H9 (cell line): ENCODE measurements at regions not wholly inside any gene's neighbourhood (a gene's known extent, or its start where the extent isn't known, plus 50 kb on each side); places are given as distances from the start of the nearest gene placed in this dataset.

Experiments
- DNase-seq: peaks from one replicate; pipeline ENCODE4 v3.0.0-alpha.2; 2017
- H2AFZ ChIP-seq: one replicate; pipeline ENCODE4 v1.6.1; 2013; ENCODE audit warnings: mild to moderate bottlenecking, low read length, control low read depth, moderate library complexity
- H2AK5ac ChIP-seq: 2 replicates; pipeline ENCODE4 v1.6.1; 2013; ENCODE audit warnings: low read length, control low read depth, mixed read lengths; ENCODE audit not compliant: insufficient read length
- H2BK120ac ChIP-seq: one replicate; pipeline ENCODE4 v1.6.1; 2013; ENCODE audit warnings: low read depth, mild to moderate bottlenecking, low read length, control low read depth, inconsistent platforms; ENCODE audit not compliant: poor library complexity, severe bottlenecking
- H2BK12ac ChIP-seq: 2 replicates; pipeline ENCODE4 v1.6.1; 2013; ENCODE audit warnings: low read length, control low read depth, mixed read lengths, low read depth; ENCODE audit not compliant: insufficient read length
- H2BK15ac ChIP-seq: 2 replicates; pipeline ENCODE4 v1.6.1; 2013; ENCODE audit warnings: low read depth, low read length, control low read depth
- H2BK20ac ChIP-seq: one replicate; pipeline ENCODE4 v1.6.1; 2013; ENCODE audit warnings: low read depth, mild to moderate bottlenecking, low read length, control low read depth, inconsistent platforms; ENCODE audit not compliant: poor library complexity, severe bottlenecking
- H2BK5ac ChIP-seq: 2 replicates; pipeline ENCODE4 v1.6.1; 2013; ENCODE audit warnings: low read length, control low read depth, mixed read lengths; ENCODE audit not compliant: insufficient read length
- H3K14ac ChIP-seq: 2 replicates; pipeline ENCODE4 v1.6.1; 2013; ENCODE audit warnings: low read length, control low read depth; ENCODE audit not compliant: insufficient read depth
- H3K18ac ChIP-seq: 2 replicates; pipeline ENCODE4 v1.6.1; 2013; ENCODE audit warnings: low read depth, mild to moderate bottlenecking, mixed read lengths, low read length, control low read depth; ENCODE audit not compliant: insufficient read length
- H3K23ac ChIP-seq: 2 replicates; pipeline ENCODE4 v1.6.1; 2013; ENCODE audit warnings: low read length, control low read depth, mixed read lengths, low read depth; ENCODE audit not compliant: insufficient read length
- H3K23me2 ChIP-seq: 2 replicates; pipeline ENCODE4 v1.6.1; 2013; ENCODE audit warnings: low read depth, mild to moderate bottlenecking, mixed read lengths, low read length, control low read depth; ENCODE audit not compliant: insufficient read length, poor library complexity, severe bottlenecking
- H3K27ac ChIP-seq: 2 replicates; pipeline ENCODE4 v1.5.1; 2013; ENCODE audit warnings: low read length, control low read depth, mixed read lengths, low read depth; ENCODE audit not compliant: insufficient read length
- H3K27me3 ChIP-seq: 2 replicates; pipeline ENCODE4 v1.6.1; 2013; ENCODE audit warnings: low read length, control low read depth, inconsistent platforms; ENCODE audit not compliant: insufficient read depth
- H3K4ac ChIP-seq: 2 replicates; pipeline ENCODE4 v1.6.1; 2013; ENCODE audit warnings: low read depth, mild to moderate bottlenecking, control low read depth, inconsistent platforms, low read length, moderate library complexity
- H3K4me1 ChIP-seq: 2 replicates; pipeline ENCODE4 v1.6.1; 2013; ENCODE audit warnings: low read length, control low read depth, inconsistent platforms; ENCODE audit not compliant: insufficient read depth
- H3K4me2 ChIP-seq: 2 replicates; pipeline ENCODE4 v1.6.1; 2013; ENCODE audit warnings: low read length, control low read depth, mixed read lengths; ENCODE audit not compliant: insufficient read length, insufficient read depth
- H3K56ac ChIP-seq: 2 replicates; pipeline ENCODE4 v1.6.1; 2013; ENCODE audit warnings: low read depth, mild to moderate bottlenecking, mixed read lengths, low read length, control low read depth; ENCODE audit not compliant: insufficient read length
- H3K79me1 ChIP-seq: 2 replicates; pipeline ENCODE4 v1.6.1; 2013; ENCODE audit warnings: low read depth, mild to moderate bottlenecking, moderate library complexity, low read length, control low read depth, inconsistent platforms; ENCODE audit not compliant: insufficient read depth, poor library complexity, severe bottlenecking
- H3K79me2 ChIP-seq: 2 replicates; pipeline ENCODE4 v1.6.1; 2013; ENCODE audit warnings: low read length, control low read depth, inconsistent platforms; ENCODE audit not compliant: insufficient read depth
- H3K9ac ChIP-seq: 2 replicates; pipeline ENCODE4 v1.6.1; 2013; ENCODE audit warnings: low read length, control low read depth, mixed read lengths; ENCODE audit not compliant: insufficient read length; ENCODE audit errors: extremely low read depth
- H3K9me3 ChIP-seq: one replicate; pipeline ENCODE4 v1.6.1; 2013; ENCODE audit warnings: low read depth, low read length, inconsistent platforms; ENCODE audit not compliant: control insufficient read depth
- H3T11ph ChIP-seq: one replicate; pipeline ENCODE4 v1.6.1; 2013; ENCODE audit warnings: mild to moderate bottlenecking, low read length, control low read depth, inconsistent platforms
- H4K20me1 ChIP-seq: one replicate; pipeline ENCODE4 v1.6.1; 2013; ENCODE audit not compliant: control insufficient read depth, insufficient read length, insufficient read depth
- H4K5ac ChIP-seq: 2 replicates; pipeline ENCODE4 v1.6.1; 2013; ENCODE audit warnings: low read depth, mild to moderate bottlenecking, mixed read lengths, low read length, control low read depth; ENCODE audit not compliant: insufficient read length
- H4K8ac ChIP-seq: replicated peaks from 2 replicates; pipeline ENCODE4 v1.6.1; 2013; ENCODE audit warnings: low read length, control low read depth, mixed read lengths, low read depth; ENCODE audit not compliant: insufficient read length
- H4K91ac ChIP-seq: 2 replicates; pipeline ENCODE4 v1.6.1; 2013; ENCODE audit warnings: low read depth, mild to moderate bottlenecking, moderate library complexity, mixed read lengths, low read length, control low read depth; ENCODE audit not compliant: insufficient read length
- H3K27ac Mint-ChIP-seq, 3 experiments: 2 replicates in 2 of 3; 3 replicates in 1 of 3; pipeline ENCODE4 v1.8.0; 2020 to 2021; ENCODE audit warnings: mixed read lengths in 3 of 3, mild to moderate bottlenecking in 1 of 3, moderate library complexity in 1 of 3
- H3K27me3 Mint-ChIP-seq: 2 replicates; pipeline ENCODE4 v1.8.0; 2021; ENCODE audit warnings: low read depth, mild to moderate bottlenecking, moderate library complexity, mixed read lengths
- H3K36me3 Mint-ChIP-seq, 3 experiments: 2 replicates in 2 of 3; 3 replicates in 1 of 3; pipeline ENCODE4 v1.8.0; 2020 to 2021; ENCODE audit warnings: low read depth in 3 of 3, mixed read lengths in 3 of 3; ENCODE audit not compliant: insufficient read depth in 1 of 3
- H3K4me1 Mint-ChIP-seq, 2 experiments: 2 replicates each; pipeline ENCODE4 v1.8.0; 2020; ENCODE audit warnings: mixed read lengths in 2 of 2
- H3K4me3 Mint-ChIP-seq, 2 experiments: 2 replicates in 1 of 2; 3 replicates in 1 of 2; pipeline ENCODE4 v1.8.0; 2020 to 2021; ENCODE audit warnings: mild to moderate bottlenecking in 2 of 2, mixed read lengths in 2 of 2, moderate library complexity in 1 of 2
- H3K9me3 Mint-ChIP-seq, 2 experiments: 2 replicates in 1 of 2; 3 replicates in 1 of 2; pipeline ENCODE4 v1.8.0; 2020; ENCODE audit warnings: mild to moderate bottlenecking in 2 of 2, mixed read lengths in 2 of 2, moderate library complexity in 1 of 2
- TF ChIP-seq, protein P1 (sequence below): fragments of 200-600 bp; sonication (generic); conservative IDR thresholded peaks from 3 replicates; pipeline ENCODE4 v1.8.0; 2021; ENCODE audit warnings: antibody characterized with exemption, mild to moderate bottlenecking

DNA sequence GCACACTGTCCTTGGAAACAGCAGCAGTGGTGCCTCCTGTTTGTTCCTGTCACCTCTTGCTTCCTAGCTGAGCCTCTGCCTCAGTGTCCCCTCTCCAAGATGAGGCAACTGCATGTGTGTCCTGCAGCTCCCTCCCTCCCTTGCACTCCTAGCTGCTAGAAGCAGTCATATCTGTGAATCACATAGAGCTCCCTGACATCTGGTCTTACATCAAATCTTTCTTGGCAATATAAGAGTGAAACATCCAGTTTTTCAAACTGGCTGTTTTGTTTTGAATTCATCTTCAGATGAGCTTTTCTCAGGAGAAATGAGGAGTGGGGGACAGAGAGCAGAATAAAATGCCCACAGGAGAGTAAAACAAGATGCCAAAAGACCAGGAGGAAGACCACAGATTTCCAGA lies 103.7 kb downstream of the VCPKMT start:
- TF ChIP-seq, protein P1, sequence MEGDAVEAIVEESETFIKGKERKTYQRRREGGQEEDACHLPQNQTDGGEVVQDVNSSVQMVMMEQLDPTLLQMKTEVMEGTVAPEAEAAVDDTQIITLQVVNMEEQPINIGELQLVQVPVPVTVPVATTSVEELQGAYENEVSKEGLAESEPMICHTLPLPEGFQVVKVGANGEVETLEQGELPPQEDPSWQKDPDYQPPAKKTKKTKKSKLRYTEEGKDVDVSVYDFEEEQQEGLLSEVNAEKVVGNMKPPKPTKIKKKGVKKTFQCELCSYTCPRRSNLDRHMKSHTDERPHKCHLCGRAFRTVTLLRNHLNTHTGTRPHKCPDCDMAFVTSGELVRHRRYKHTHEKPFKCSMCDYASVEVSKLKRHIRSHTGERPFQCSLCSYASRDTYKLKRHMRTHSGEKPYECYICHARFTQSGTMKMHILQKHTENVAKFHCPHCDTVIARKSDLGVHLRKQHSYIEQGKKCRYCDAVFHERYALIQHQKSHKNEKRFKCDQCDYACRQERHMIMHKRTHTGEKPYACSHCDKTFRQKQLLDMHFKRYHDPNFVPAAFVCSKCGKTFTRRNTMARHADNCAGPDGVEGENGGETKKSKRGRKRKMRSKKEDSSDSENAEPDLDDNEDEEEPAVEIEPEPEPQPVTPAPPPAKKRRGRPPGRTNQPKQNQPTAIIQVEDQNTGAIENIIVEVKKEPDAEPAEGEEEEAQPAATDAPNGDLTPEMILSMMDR = no peak
- Histone ChIP-seq H3K18ac (no peak overlapping the region), H3T11ph (no peak overlapping the region), H2BK120ac (no peak overlapping the region), H3K27ac (no peak overlapping the region), H3K9ac (no peak overlapping the region), H3K4me2 (no peak overlapping the region), H2BK12ac (no peak overlapping the region), H3K79me2 (no peaks in the 10 kb centered on the region), H3K79me1 (no peaks in the 10 kb centered on the region), H4K5ac (no peak overlapping the region), H2BK5ac (no peak overlapping the region), H3K14ac (no peak overlapping the region), H2AFZ (no peak overlapping the region), H3K4me1 (no peaks in the 10 kb centered on the region), H3K9me3 (no peaks in the 10 kb centered on the region), H4K20me1 (no peaks in the 10 kb centered on the region), H3K27me3 (no peaks in the 10 kb centered on the region), H3K4ac (no peak overlapping the region), H2BK20ac (no peak overlapping the region), H3K23me2 (no peaks in the 10 kb centered on the region), H3K56ac (no peak overlapping the region), H2AK5ac (no peak overlapping the region), H4K8ac (no peak overlapping the region), H4K91ac (no peak overlapping the region), H3K23ac (no peak overlapping the region), H2BK15ac (no peak overlapping the region)
- Mint-ChIP-seq H3K4me3 (no peak overlapping the region), H3K27ac (no peak overlapping the region), H3K27me3 (peaks cover 4% of the 10 kb centered on the region; the same call in 1 of the 2 replicates), H3K36me3 (no peaks in the 10 kb centered on the region), H3K4me1 (peaks cover 10 to 17% of the 10 kb centered on the region in 2 experiments), H3K9me3 (no peaks in the 10 kb centered on the region)
- no peak for DNase-seq
